ENCODE measurements at regions not wholly inside any gene's neighbourhood (a gene's known extent, or its start where the extent isn't known, plus 50 kb on each side); places are given as distances from the start of the nearest gene placed in this dataset.
A peak's percentile ranks its signal among the peaks of the same experiment; 100 is the strongest.

DNA sequence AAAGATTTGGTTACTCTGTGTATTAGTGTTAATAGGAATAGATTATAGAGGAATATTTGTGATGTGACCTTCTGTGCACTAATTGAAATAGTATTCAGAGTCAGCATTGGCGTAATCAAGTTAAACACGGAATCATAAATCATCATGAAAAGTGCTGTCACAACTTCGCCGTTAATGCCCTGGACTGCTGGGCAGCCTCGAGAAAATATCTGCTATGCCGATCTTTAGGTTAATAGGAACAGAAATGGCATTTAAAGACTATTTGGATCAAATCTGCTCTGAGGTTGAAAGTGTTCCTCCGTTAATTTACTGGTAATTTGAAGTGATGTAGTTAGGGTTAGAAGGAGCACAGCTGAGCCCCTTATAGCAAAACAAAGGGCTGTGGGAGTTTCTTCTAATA lies 219.0 kb downstream of the MZT1 start:
- DNase-seq (ENCODE audit: extremely low spot score): peak; percentile 58
- ChIA-PET CTCF (no interaction called here), POLR2A (no interaction called here)
- no peak for TF ChIP-seq HDGF (IDR thresholded peaks at IDR 0.05; ENCODE audit: borderline replicate concordance)
- TF ChIP-seq L3MBTL2 (conservative IDR thresholded peaks at IDR 0.05): no peak
- no peak for TF ChIP-seq SUZ12 (IDR thresholded peaks at IDR 0.05)
- 0 out of 2 replicates have a peak, but pooled peaks have one; percentile 38 for TF ChIP-seq ARNT (IDR thresholded peaks at IDR 0.05)
- no peak for TF ChIP-seq LEF1 (IDR thresholded peaks at IDR 0.05; ENCODE audit: borderline replicate concordance)
- TF ChIP-seq, protein P1, sequence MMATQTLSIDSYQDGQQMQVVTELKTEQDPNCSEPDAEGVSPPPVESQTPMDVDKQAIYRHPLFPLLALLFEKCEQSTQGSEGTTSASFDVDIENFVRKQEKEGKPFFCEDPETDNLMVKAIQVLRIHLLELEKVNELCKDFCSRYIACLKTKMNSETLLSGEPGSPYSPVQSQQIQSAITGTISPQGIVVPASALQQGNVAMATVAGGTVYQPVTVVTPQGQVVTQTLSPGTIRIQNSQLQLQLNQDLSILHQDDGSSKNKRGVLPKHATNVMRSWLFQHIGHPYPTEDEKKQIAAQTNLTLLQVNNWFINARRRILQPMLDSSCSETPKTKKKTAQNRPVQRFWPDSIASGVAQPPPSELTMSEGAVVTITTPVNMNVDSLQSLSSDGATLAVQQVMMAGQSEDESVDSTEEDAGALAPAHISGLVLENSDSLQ (IDR thresholded peaks at IDR 0.05): peak; percentile 97

DNA sequence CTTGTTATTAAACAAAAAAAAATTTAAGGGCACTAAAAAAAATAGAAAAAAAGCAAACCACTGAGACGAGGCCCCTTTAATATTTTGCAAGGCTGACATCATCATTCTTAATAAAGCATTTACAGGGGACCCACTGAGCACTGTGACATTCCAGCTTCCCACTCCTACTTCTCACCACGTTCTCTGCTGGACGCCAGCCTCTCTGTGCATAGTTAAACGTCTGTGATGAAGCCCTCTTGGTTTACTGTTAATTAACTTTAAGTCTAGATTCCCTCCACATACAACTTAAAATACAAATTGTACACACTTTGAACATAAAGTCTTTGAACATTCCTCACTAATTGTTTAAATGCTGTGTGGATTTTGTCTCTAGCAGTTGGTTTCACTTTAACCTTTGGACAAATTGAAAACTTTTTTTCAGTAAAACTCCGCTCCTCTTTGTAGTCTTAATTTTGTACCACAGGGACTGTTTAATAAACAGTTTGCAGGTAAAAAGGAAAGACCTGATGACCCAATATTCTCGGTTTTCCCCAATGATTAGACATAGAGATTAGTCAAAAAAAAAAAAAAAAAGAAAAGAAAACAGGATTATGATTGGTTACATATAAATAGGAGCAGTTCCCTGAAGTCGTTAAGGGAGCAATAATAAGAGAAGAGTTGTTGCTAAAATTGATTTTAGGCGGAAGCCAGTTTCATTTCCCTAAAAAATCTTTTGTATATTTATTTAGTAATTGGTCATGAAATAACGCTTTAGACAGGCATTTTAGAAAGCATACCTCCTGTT lies 219.8 kb downstream of the MZT1 start:
- peak; percentile 49 for DNase-seq (ENCODE audit: extremely low spot score)
- CTCF ChIA-PET: interaction anchor here (0.5 kb wide), 1 partner anchor 60 kb away, joined by 3 read pairs; no protein-coding TSS in a partner anchor
- TF ChIP-seq NFRKB (IDR thresholded peaks at IDR 0.05) (no peak), L3MBTL2 (conservative IDR thresholded peaks at IDR 0.05) (0 out of 2 replicates have a peak, but pooled peaks have one; percentile 21), SUZ12 (IDR thresholded peaks at IDR 0.05) (no peak), ZNF384 (IDR thresholded peaks at IDR 0.05) (peak; percentile 80), BHLHE40 (IDR thresholded peaks at IDR 0.05; ENCODE audit: borderline replicate concordance) (no peak)
- POLR2A ChIA-PET: interaction anchor here (0.8 kb wide), 1 partner anchor 9 kb away, joined by 3 read pairs; no protein-coding TSS in a partner anchor

- no peak for DNase-seq (ENCODE audit: extremely low spot score)
- POLR2A ChIA-PET: interaction anchor here (0.8 kb wide), 1 partner anchor 10 kb away, joined by 3 read pairs; no protein-coding TSS in a partner anchor
- TF ChIP-seq FOXK2 (IDR thresholded peaks at IDR 0.05): no peak
- TF ChIP-seq LEF1 (IDR thresholded peaks at IDR 0.05; ENCODE audit: borderline replicate concordance): no peak
- no peak for TF ChIP-seq SP1 (IDR thresholded peaks at IDR 0.05)
- TF ChIP-seq ARNT (IDR thresholded peaks at IDR 0.05): no peak
- CTCF ChIA-PET: interaction anchor here (0.5 kb wide), 1 partner anchor 61 kb away, joined by 3 read pairs; no protein-coding TSS in a partner anchor
Measured at GRCh38 chr13:72506706-72507105, 220.7 kb downstream of the MZT1 start.

DNA sequence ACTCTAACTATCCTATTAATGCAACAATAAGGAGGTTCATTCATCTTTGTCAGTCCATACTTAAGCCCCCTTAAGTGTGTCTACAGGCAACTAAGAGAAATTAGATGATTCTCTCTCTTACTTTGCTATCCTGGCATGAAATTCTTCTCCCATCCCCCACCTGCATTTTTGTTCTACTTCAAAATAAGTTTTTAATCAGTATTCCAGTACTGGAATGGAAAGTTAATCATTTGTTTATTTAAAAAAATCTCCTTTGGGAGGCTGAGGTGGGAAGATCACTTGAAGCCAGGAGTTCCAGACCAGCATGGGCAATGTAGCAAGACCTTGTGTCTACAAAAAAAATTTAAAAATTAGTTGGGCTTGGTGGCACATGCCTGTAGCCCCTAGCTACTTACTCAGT lies 222.1 kb downstream of the MZT1 start:
- DNase-seq (ENCODE audit: extremely low spot score): no peak
- POLR2A ChIA-PET: no interaction called here
- TF ChIP-seq L3MBTL2 (conservative IDR thresholded peaks at IDR 0.05): no peak
- TF ChIP-seq, protein P1 (IDR thresholded peaks at IDR 0.05): 0 out of 2 replicates have a peak, but pooled peaks have one; percentile 16
- CTCF ChIA-PET: no interaction called here

DNA sequence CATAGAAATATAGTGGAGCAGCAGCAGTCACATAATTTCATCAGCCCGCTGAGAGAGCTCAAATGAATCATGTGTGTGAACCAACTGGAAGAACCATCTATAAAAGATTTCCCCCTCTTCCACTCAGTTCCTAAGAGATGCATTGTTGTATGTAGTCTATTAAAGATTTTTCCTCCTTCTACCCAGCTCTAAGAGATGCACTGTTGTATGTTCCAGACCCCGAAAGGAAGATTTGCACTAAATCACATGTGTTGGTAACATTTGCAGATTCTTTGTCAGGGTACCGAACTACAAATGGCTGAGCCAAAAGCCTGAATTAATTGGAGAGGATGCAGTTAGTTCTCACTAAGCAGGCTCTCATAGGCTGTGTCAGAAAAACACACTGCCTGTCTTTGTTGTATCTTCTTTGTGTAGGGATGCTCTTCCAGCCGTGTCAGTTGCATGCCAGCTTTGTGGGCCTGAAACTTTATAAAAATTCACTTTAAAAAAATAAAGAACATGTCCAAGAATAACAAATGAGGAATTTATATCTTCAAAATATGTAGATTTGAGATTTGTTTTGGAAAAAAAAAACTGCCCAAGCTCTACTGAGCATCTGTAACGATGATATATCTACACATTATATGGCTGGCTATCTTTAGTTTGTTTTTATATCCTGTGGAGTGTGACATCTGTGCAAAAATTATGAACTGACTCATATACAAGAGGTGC lies 223.1 kb downstream of the MZT1 start:
- TF ChIP-seq TARDBP (IDR thresholded peaks at IDR 0.05) (no peak), L3MBTL2 (conservative IDR thresholded peaks at IDR 0.05) (no peak), FOXK2 (IDR thresholded peaks at IDR 0.05) (no peak), ARNT (IDR thresholded peaks at IDR 0.05) (no peak), FOXM1 (IDR thresholded peaks at IDR 0.05; ENCODE audit: borderline replicate concordance) (no peak), NFRKB (IDR thresholded peaks at IDR 0.05) (no peak), ZNF384 (IDR thresholded peaks at IDR 0.05) (no peak)
- TF ChIP-seq, protein P1 (IDR thresholded peaks at IDR 0.05): peak; percentile 32
- ChIA-PET POLR2A (no interaction called here), CTCF (no interaction called here)
- no peak for DNase-seq (ENCODE audit: extremely low spot score)

- ChIA-PET POLR2A (no interaction called here), CTCF (no interaction called here)
- TF ChIP-seq LEF1 (IDR thresholded peaks at IDR 0.05; ENCODE audit: borderline replicate concordance) (no peak), SP1 (IDR thresholded peaks at IDR 0.05) (no peak), HDGF (IDR thresholded peaks at IDR 0.05; ENCODE audit: borderline replicate concordance) (no peak), FOXA1 (IDR thresholded peaks at IDR 0.05) (no peak), FOXM1 (IDR thresholded peaks at IDR 0.05; ENCODE audit: borderline replicate concordance) (no peak), BHLHE40 (IDR thresholded peaks at IDR 0.05; ENCODE audit: borderline replicate concordance) (no peak), ZNF384 (IDR thresholded peaks at IDR 0.05) (no peak), FOXK2 (IDR thresholded peaks at IDR 0.05) (no peak), L3MBTL2 (conservative IDR thresholded peaks at IDR 0.05) (no peak), CTBP1 (IDR thresholded peaks at IDR 0.05; ENCODE audit: borderline replicate concordance) (no peak), ARNT (IDR thresholded peaks at IDR 0.05) (no peak), NFRKB (IDR thresholded peaks at IDR 0.05) (no peak), SUZ12 (IDR thresholded peaks at IDR 0.05) (no peak), TARDBP (IDR thresholded peaks at IDR 0.05) (no peak), ELF4 (IDR thresholded peaks at IDR 0.05) (no peak)
- TF ChIP-seq, protein P1 (IDR thresholded peaks at IDR 0.05): no peak
- no peak for DNase-seq (ENCODE audit: extremely low spot score)
Measured at GRCh38 chr13:72500851-72501250, 226.6 kb downstream of the MZT1 start.
